CD4-positive, alpha-beta T cell (primary cell): ENCODE measurements at regions not wholly inside any gene's neighbourhood (a gene's known extent, or its start where the extent isn't known, plus 50 kb on each side); places are given as distances from the start of the nearest gene placed in this dataset.

ENCODE experiments used
- ATAC-seq: fragments of 200-7000 bp; cut with Tn5 transposase; one replicate; pipeline ENCODE4 v1.10.0; 2022; ENCODE audit warnings: mild to moderate bottlenecking; ENCODE audit not compliant: poor library complexity
- CTCF ChIA-PET: fragments of 350-600 bp; sonication (Branson Sonifier 250); formaldehyde crosslinking; loops from one replicate; lab custom pipeline; 2021; ENCODE audit warnings: antibody characterized with exemption, inconsistent platforms; lab: Charles Lee
- POLR2A ChIA-PET: fragments of 350-600 bp; sonication (Branson Sonifier 250); formaldehyde crosslinking; loops from one replicate; lab custom pipeline; 2021; ENCODE audit warnings: antibody characterized with exemption, inconsistent platforms; lab: Charles Lee
- DNase-seq, 14 experiments: peaks; one replicate each; pipeline ENCODE4 v3.0.0-alpha.2; 2013 to 2020; ENCODE audit warnings: mixed read lengths in 2 of 14
- H3K27ac ChIP-seq, 2 donors: one replicate each; pipeline versions ENCODE4 v1.5.1 to v1.7.0; 2013; ENCODE audit warnings: low read length in 2 of 2, low read depth in 1 of 2, mild to moderate bottlenecking in 1 of 2
- H3K27me3 ChIP-seq, 2 experiments: 1 replicate in 1 of 2; 2 replicates in 1 of 2; pipeline versions ENCODE4 v1.6.1 to v1.7.0; 2013; ENCODE audit warnings: low read length in 2 of 2, control low read depth in 1 of 2, mild to moderate bottlenecking in 1 of 2, moderate library complexity in 1 of 2; ENCODE audit not compliant: insufficient read depth in 2 of 2, control insufficient read depth in 1 of 2
- H3K36me3 ChIP-seq: one replicate; pipeline ENCODE4 v1.6.1; 2013; ENCODE audit warnings: low read length, control low read depth; ENCODE audit not compliant: insufficient read depth
- H3K4me1 ChIP-seq: one replicate; pipeline ENCODE4 v1.6.1; 2013; ENCODE audit warnings: low read length, control low read depth; ENCODE audit not compliant: insufficient read depth
- H3K4me3 ChIP-seq: one replicate; pipeline ENCODE4 v1.5.1; 2013; ENCODE audit warnings: mild to moderate bottlenecking, low read length, moderate library complexity
- H3K9me3 ChIP-seq, 2 experiments: 1 replicate in 1 of 2; 2 replicates in 1 of 2; pipeline versions ENCODE4 v1.6.1 to v1.7.0; 2013; ENCODE audit warnings: low read length in 2 of 2, mild to moderate bottlenecking in 2 of 2, control low read depth in 1 of 2, moderate library complexity in 1 of 2; ENCODE audit not compliant: control insufficient read depth in 1 of 2, insufficient read depth in 1 of 2
- H3K27ac Mint-ChIP-seq: one replicate; pipeline ENCODE4 v1.8.0; 2020; ENCODE audit warnings: mixed read lengths
- H3K27me3 Mint-ChIP-seq: one replicate; pipeline ENCODE4 v1.8.0; 2021; ENCODE audit warnings: mixed read lengths
- H3K36me3 Mint-ChIP-seq: one replicate; pipeline ENCODE4 v1.8.0; 2021; ENCODE audit warnings: low read depth, mixed read lengths
- H3K4me1 Mint-ChIP-seq: one replicate; pipeline ENCODE4 v1.8.0; 2021; ENCODE audit warnings: low read depth, mixed read lengths
- H3K4me3 Mint-ChIP-seq: one replicate; pipeline ENCODE4 v1.8.0; 2020; ENCODE audit warnings: mild to moderate bottlenecking, mixed read lengths
- H3K9me3 Mint-ChIP-seq: one replicate; pipeline ENCODE4 v1.8.0; 2020; ENCODE audit warnings: mixed read lengths
- intact Hi-C, 2 experiments: fragments of 100-400 bp; cut with DNase I in 1 of 2; cut with micrococcal nuclease in 1 of 2; formaldehyde crosslinking; loops; one replicate each; pipeline versions ENCODE4 v1.15.1 to v1.9.0; 2023 to 2025; cut with DNase I, micrococcal nuclease
- TF ChIP-seq, protein P1 (sequence below): fragments of 200-600 bp; IDR thresholded peaks from one replicate; pipeline ENCODE4 v1.8.0; 2022; ENCODE audit warnings: antibody characterized with exemption, mild to moderate bottlenecking

DNA sequence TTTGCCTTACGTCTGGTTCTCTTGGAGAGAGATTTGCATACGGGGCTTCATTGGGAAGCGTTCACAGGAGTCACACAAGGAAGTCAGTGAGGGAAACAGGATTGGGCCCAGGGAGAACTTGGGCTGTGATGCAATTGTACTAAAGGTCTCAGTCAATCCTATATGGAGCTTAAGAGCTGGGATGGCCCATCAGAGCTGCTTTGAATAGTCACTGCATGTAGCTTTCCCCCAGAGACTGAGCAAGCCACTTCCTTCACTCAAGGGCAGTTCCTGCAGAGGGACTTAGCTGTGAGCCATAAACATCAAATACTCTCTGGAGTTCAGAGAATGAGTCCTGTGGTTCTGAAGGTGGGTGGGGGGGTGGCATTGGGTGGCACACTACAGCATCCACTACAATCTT is 605.4 kb downstream of the MED13L start:
- Histone ChIP-seq H3K4me3 (no peak overlapping the region), H3K27ac (no peak overlapping the region), H3K27me3 (no peaks in the 10 kb centered on the region), H3K9me3 (peaks cover 0 to 5% of the 10 kb centered on the region in 2 experiments), H3K36me3 (no peaks in the 10 kb centered on the region), H3K4me1 (no peaks in the 10 kb centered on the region)
- Mint-ChIP-seq H3K9me3 (peaks cover 5% of the 10 kb centered on the region), H3K4me3 (no peak overlapping the region), H3K27ac (no peak overlapping the region), H3K36me3 (no peaks in the 10 kb centered on the region), H3K27me3 (peaks cover 5% of the 10 kb centered on the region), H3K4me1 (no peaks in the 10 kb centered on the region)
- DNase-seq = no peak
- intact Hi-C loops = no loop called here
- CTCF ChIA-PET = no interaction called here
- TF ChIP-seq, protein P1, sequence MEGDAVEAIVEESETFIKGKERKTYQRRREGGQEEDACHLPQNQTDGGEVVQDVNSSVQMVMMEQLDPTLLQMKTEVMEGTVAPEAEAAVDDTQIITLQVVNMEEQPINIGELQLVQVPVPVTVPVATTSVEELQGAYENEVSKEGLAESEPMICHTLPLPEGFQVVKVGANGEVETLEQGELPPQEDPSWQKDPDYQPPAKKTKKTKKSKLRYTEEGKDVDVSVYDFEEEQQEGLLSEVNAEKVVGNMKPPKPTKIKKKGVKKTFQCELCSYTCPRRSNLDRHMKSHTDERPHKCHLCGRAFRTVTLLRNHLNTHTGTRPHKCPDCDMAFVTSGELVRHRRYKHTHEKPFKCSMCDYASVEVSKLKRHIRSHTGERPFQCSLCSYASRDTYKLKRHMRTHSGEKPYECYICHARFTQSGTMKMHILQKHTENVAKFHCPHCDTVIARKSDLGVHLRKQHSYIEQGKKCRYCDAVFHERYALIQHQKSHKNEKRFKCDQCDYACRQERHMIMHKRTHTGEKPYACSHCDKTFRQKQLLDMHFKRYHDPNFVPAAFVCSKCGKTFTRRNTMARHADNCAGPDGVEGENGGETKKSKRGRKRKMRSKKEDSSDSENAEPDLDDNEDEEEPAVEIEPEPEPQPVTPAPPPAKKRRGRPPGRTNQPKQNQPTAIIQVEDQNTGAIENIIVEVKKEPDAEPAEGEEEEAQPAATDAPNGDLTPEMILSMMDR = no peak
- ATAC-seq = no peak
- POLR2A ChIA-PET = no interaction called here

DNA sequence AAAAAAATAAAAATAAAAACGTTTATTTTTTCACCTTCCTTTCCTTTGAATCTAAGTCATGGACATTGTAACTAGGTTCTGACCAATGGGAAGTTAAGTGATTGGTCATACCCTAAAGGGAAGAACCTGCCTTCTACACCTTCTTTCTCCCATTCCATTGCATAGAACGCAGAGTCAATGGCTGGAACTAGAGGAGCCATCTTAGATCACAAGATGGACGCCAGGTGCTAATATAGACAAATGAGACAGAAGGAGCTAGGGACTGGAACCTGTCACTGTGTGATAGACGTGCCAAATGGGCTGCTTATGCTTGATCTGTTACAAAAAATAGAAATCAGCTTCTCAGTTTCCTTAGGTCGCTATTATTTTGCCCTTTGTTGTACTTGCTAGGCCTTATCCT is 606.6 kb downstream of the MED13L start:
- ChIA-PET CTCF (no interaction called here), POLR2A (no interaction called here)
- no peak overlapping the region for H3K4me3 Mint-ChIP-seq
- DNase-seq (no peak), ATAC-seq (no peak)
- TF ChIP-seq, protein P1 = no peak
- H3K9me3 Mint-ChIP-seq = peaks cover 5% of the 10 kb centered on the region
- H3K27me3 Mint-ChIP-seq = no peaks in the 10 kb centered on the region
- no peaks in the 10 kb centered on the region for H3K27me3 ChIP-seq
- peaks cover 0 to 5% of the 10 kb centered on the region in 2 experiments for H3K9me3 ChIP-seq
- no peak overlapping the region for H3K27ac ChIP-seq
- no peaks in the 10 kb centered on the region for H3K4me1 Mint-ChIP-seq
- intact Hi-C loops = no loop called here
- no peak overlapping the region for H3K27ac Mint-ChIP-seq
- no peaks in the 10 kb centered on the region for H3K4me1 ChIP-seq
- H3K36me3 ChIP-seq = no peaks in the 10 kb centered on the region
- no peak overlapping the region for H3K4me3 ChIP-seq
- no peaks in the 10 kb centered on the region for H3K36me3 Mint-ChIP-seq

DNA sequence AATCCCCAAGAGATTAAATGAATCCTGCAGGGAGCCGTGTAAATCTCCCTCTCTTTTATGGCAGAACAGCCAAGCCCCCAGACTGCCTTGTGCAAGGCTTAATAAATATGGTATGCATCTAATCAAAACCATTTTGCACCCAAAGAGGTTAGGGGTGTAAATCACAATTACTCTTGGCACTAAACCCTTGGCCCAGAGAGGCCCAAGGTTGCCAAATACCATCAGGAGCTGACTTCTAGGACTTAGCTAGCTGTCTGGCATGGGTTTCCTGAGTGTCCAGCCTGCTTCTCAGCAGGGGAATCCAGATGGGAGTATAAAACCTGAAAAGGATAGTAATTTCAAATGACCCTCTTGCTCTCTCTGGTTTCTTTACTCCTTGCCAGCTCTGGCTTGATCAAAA is 610.4 kb downstream of the MED13L start:
- H3K27me3 Mint-ChIP-seq = peaks cover 4% of the 10 kb centered on the region
- no peaks in the 10 kb centered on the region for H3K4me1 Mint-ChIP-seq
- no peaks in the 10 kb centered on the region for H3K36me3 Mint-ChIP-seq
- DNase-seq (no peak), ATAC-seq (no peak)
- TF ChIP-seq, protein P1 = no peak
- POLR2A ChIA-PET = no interaction called here
- CTCF ChIA-PET = no interaction called here
- intact Hi-C loops = no loop called here
- no peak overlapping the region for H3K4me3 Mint-ChIP-seq
- no peaks in the 10 kb centered on the region for H3K9me3 ChIP-seq
- H3K36me3 ChIP-seq = no peaks in the 10 kb centered on the region
- H3K4me1 ChIP-seq = no peaks in the 10 kb centered on the region
- H3K27ac ChIP-seq = no peak overlapping the region
- no peaks in the 10 kb centered on the region for H3K9me3 Mint-ChIP-seq
- no peak overlapping the region for H3K27ac Mint-ChIP-seq
- H3K4me3 ChIP-seq = no peak overlapping the region
- no peaks in the 10 kb centered on the region for H3K27me3 ChIP-seq
